ENCODE measurements at regions not wholly inside any gene's neighbourhood (a gene's known extent, or its start where the extent isn't known, plus 50 kb on each side); places are given as distances from the start of the nearest gene placed in this dataset.

GRCh38 chr7:115719963-115720362 is 310.6 kb downstream of the TFEC start:
- Mint-ChIP-seq H3K4me3 (no peak overlapping the region), H3K9me3 (no peaks in the 10 kb centered on the region), H3K27ac (no peak overlapping the region), H3K4me1 (ENCODE audit: low read depth in 2 of 2) (peaks cover 0 to 4% of the 10 kb centered on the region in 2 donors), H3K36me3 (no peaks in the 10 kb centered on the region), H3K27me3 (no peaks in the 10 kb centered on the region)
- ATAC-seq (no peak), DNase-seq (ENCODE audit: low spot score) (no peak)

GRCh38 chr7:115709664-115710063 is 320.9 kb downstream of the TFEC start:
- no peak overlapping the region for H3K4me3 Mint-ChIP-seq
- H3K27ac Mint-ChIP-seq, result no peak overlapping the region
- no peaks in the 10 kb centered on the region for H3K36me3 Mint-ChIP-seq
- DNase-seq (ENCODE audit: low spot score) (no peak), ATAC-seq (no peak)
- H3K9me3 Mint-ChIP-seq, result no peaks in the 10 kb centered on the region
- H3K4me1 Mint-ChIP-seq (ENCODE audit: low read depth in 2 of 2), result no peaks in the 10 kb centered on the region
- no peaks in the 10 kb centered on the region for H3K27me3 Mint-ChIP-seq

DNA sequence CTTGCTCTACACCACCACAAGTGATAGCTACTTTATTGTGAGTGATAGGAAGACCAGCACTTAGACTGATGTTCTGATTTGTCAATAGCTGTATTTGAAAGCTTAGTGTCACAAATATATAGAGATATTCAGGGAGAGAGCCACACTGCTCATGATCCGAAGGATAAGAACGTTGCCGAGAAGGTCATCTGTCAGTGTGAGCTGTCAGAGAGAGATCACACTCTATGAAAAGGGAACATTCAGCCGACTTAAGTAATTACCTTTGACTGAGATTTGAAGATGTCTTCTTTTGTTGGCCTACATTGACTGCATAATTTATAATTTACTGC is 322.6 kb downstream of the TFEC start:
- Mint-ChIP-seq H3K4me1 (ENCODE audit: low read depth in 2 of 2) (no peaks in the 10 kb centered on the region), H3K27me3 (no peaks in the 10 kb centered on the region), H3K4me3 (no peak overlapping the region), H3K27ac (no peak overlapping the region), H3K36me3 (no peaks in the 10 kb centered on the region), H3K9me3 (no peaks in the 10 kb centered on the region)
- no peak for ATAC-seq
- DNase-seq (ENCODE audit: low spot score), result no peak

GRCh38 chr7:115707258-115708012 is 323.1 kb downstream of the TFEC start:
- Mint-ChIP-seq H3K27ac (no peak overlapping the region), H3K4me3 (no peak overlapping the region), H3K4me1 (ENCODE audit: low read depth in 2 of 2) (no peaks in the 10 kb centered on the region), H3K9me3 (no peaks in the 10 kb centered on the region), H3K36me3 (no peaks in the 10 kb centered on the region), H3K27me3 (no peaks in the 10 kb centered on the region)
- no peak for ATAC-seq
- no peak for DNase-seq (ENCODE audit: low spot score)

- no peak for ATAC-seq
- Mint-ChIP-seq H3K4me1 (ENCODE audit: low read depth in 2 of 2) (no peaks in the 10 kb centered on the region), H3K27me3 (peaks cover 2 to 6% of the 10 kb centered on the region in 2 donors), H3K27ac (no peak overlapping the region), H3K36me3 (no peaks in the 10 kb centered on the region), H3K4me3 (no peak overlapping the region), H3K9me3 (no peaks in the 10 kb centered on the region)
- no peak for DNase-seq (ENCODE audit: low spot score)
Observed at GRCh38 chr7:115704884-115705283, 325.7 kb downstream of the TFEC start.

DNA sequence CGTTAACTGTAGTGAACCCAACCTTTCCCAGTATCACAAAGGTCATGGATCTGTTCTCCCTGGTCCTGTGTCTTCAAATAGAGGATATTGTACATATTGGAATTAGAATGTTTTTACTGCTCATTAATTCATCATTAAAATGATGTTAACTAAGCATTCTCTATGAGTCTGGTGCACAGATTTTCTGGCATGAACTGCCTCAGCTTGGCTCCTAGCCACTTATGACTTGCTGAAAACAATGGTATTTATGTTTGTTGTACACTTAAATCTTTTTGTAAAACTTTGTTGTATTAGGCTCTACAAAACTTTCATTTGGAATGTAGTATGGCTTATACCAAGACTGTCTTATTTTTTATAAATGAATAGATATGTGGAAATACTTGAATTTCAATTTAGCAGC is 329.4 kb downstream of the TFEC start:
- Mint-ChIP-seq H3K36me3 (no peaks in the 10 kb centered on the region), H3K4me3 (no peak overlapping the region), H3K9me3 (no peaks in the 10 kb centered on the region), H3K4me1 (ENCODE audit: low read depth in 2 of 2) (no peaks in the 10 kb centered on the region), H3K27me3 (peaks cover 2 to 6% of the 10 kb centered on the region in 2 donors), H3K27ac (no peak overlapping the region)
- DNase-seq (ENCODE audit: low spot score), result no peak
- ATAC-seq, result no peak

- Mint-ChIP-seq H3K27ac (no peak overlapping the region), H3K36me3 (no peaks in the 10 kb centered on the region), H3K27me3 (no peaks in the 10 kb centered on the region), H3K4me3 (no peak overlapping the region), H3K9me3 (no peaks in the 10 kb centered on the region), H3K4me1 (ENCODE audit: low read depth in 2 of 2) (no peaks in the 10 kb centered on the region)
- ATAC-seq, result no peak
- DNase-seq (ENCODE audit: low spot score), result no peak
Observed at GRCh38 chr7:115694424-115694823, 336.1 kb downstream of the TFEC start.

DNA sequence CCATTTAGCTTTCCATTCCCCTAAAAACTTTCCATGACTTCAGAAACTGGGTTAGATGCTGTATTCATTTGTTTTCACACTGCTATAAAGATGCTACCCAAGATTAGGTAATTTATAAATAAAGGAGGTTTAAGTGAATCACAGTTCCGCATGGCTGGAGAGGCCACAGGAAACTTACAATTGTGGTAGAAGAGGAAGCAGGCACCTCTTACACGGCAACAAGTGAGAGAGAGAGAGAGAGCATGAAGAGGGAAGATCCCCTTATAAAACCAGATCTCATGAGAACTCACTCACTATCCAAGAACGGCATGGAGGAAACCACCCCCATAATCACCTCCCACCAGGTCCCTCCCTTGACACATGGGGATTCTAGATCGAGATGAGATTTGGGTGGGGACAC is 336.8 kb downstream of the TFEC start:
- Mint-ChIP-seq H3K4me3 (no peak overlapping the region), H3K9me3 (no peaks in the 10 kb centered on the region), H3K27me3 (no peaks in the 10 kb centered on the region), H3K36me3 (no peaks in the 10 kb centered on the region), H3K4me1 (ENCODE audit: low read depth in 2 of 2) (no peaks in the 10 kb centered on the region), H3K27ac (no peak overlapping the region)
- ATAC-seq (no peak), DNase-seq (ENCODE audit: low spot score) (no peak)

DNA sequence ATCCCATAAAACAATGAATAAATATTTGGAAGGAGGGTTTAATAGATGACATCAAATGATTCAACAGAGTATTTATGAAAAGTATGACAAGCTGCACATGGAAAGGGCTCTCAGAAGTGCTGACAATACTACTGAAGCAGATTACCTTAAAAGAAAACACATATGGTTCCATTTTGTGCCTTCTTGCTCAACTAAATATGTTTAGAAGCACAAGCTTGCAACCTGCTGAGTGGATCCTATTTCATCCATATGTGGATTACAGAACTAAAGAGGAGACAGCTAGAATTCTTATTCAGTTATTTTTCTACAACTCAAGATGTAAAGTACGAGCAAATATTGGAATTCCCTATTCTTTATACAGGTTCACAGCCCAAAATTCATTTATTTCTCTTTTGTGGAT is 340.6 kb downstream of the TFEC start:
- Mint-ChIP-seq H3K27me3 (no peaks in the 10 kb centered on the region), H3K4me3 (no peak overlapping the region), H3K9me3 (no peaks in the 10 kb centered on the region), H3K4me1 (ENCODE audit: low read depth in 2 of 2) (no peaks in the 10 kb centered on the region), H3K36me3 (no peaks in the 10 kb centered on the region), H3K27ac (no peak overlapping the region)
- no peak for ATAC-seq
- DNase-seq (ENCODE audit: low spot score), result no peak

GRCh38 chr7:115683093-115683492 is 347.5 kb downstream of the TFEC start:
- DNase-seq (ENCODE audit: low spot score), result no peak
- Mint-ChIP-seq H3K27ac (no peak overlapping the region), H3K36me3 (no peaks in the 10 kb centered on the region), H3K27me3 (no peaks in the 10 kb centered on the region), H3K4me1 (ENCODE audit: low read depth in 2 of 2) (no peaks in the 10 kb centered on the region), H3K9me3 (no peaks in the 10 kb centered on the region), H3K4me3 (no peak overlapping the region)
- ATAC-seq, result no peak

GRCh38 chr7:115682507-115682906 is 348.1 kb downstream of the TFEC start:
- no peak overlapping the region for H3K27ac Mint-ChIP-seq
- ATAC-seq, result no peak
- no peak overlapping the region for H3K4me3 Mint-ChIP-seq
- H3K27me3 Mint-ChIP-seq, result no peaks in the 10 kb centered on the region
- no peaks in the 10 kb centered on the region for H3K4me1 Mint-ChIP-seq (ENCODE audit: low read depth in 2 of 2)
- DNase-seq (ENCODE audit: low spot score), result no peak
- no peaks in the 10 kb centered on the region for H3K9me3 Mint-ChIP-seq
- no peaks in the 10 kb centered on the region for H3K36me3 Mint-ChIP-seq

DNA sequence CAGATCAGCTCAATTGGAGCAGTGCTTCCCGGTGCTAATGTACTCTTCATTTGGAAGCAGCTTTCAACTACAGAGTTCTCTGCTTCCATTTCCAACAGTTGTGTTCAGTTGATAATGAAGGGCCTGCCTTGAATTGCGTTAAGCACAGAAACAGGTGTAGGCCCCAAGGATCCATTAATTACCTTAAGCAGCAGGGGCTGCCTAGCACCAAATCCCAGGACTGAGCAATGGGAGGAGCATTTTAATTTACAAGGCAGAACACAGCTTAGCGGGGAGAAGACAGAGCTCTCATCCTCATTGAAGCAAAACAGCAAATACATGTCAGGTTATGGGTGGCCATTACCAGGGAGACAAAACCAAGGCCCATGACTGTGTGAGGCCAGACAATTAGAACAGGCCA is 349.6 kb downstream of the TFEC start:
- H3K4me1 Mint-ChIP-seq (ENCODE audit: low read depth in 2 of 2), result no peaks in the 10 kb centered on the region
- H3K4me3 Mint-ChIP-seq, result no peak overlapping the region
- ATAC-seq (no peak), DNase-seq (ENCODE audit: low spot score) (no peak)
- no peaks in the 10 kb centered on the region for H3K36me3 Mint-ChIP-seq
- H3K9me3 Mint-ChIP-seq, result no peaks in the 10 kb centered on the region
- H3K27ac Mint-ChIP-seq, result no peak overlapping the region
- H3K27me3 Mint-ChIP-seq, result no peaks in the 10 kb centered on the region

GRCh38 chr7:115679976-115680375 is 350.6 kb downstream of the TFEC start:
- ATAC-seq, result no peak
- Mint-ChIP-seq H3K27ac (no peak overlapping the region), H3K9me3 (no peaks in the 10 kb centered on the region), H3K4me1 (ENCODE audit: low read depth in 2 of 2) (no peaks in the 10 kb centered on the region), H3K4me3 (no peak overlapping the region), H3K36me3 (no peaks in the 10 kb centered on the region), H3K27me3 (no peaks in the 10 kb centered on the region)
- DNase-seq (ENCODE audit: low spot score), result no peak

GRCh38 chr7:115679423-115679822 is 351.1 kb downstream of the TFEC start:
- Mint-ChIP-seq H3K27me3 (no peaks in the 10 kb centered on the region), H3K4me3 (no peak overlapping the region), H3K4me1 (ENCODE audit: low read depth in 2 of 2) (no peaks in the 10 kb centered on the region), H3K27ac (no peak overlapping the region), H3K36me3 (no peaks in the 10 kb centered on the region), H3K9me3 (no peaks in the 10 kb centered on the region)
- ATAC-seq (no peak), DNase-seq (ENCODE audit: low spot score) (no peak)
